Stimulated activated naive CD8-positive, alpha-beta T cell treated with anti-CD3 and anti-CD28 coated beads, Interleukin-15, amount 100 ng/mL, for 72 hours (primary cell): ENCODE measurements at regions not wholly inside any gene's neighbourhood (a gene's known extent, or its start where the extent isn't known, plus 50 kb on each side); places are given as distances from the start of the nearest gene placed in this dataset.

Experiments used
- ATAC-seq: fragments of 150-1000 bp; cut with Tn5 transposase; 2 replicates; pipeline ENCODE4 v1.10.0; 2021; ENCODE audit warnings: mild to moderate bottlenecking, moderate library complexity
- DNase-seq, 2 donors: peaks; one replicate each; pipeline ENCODE4 v3.0.0; 2021 to 2022
- H3K27ac Mint-ChIP-seq, 2 donors: one replicate each; pipeline ENCODE4 v1.8.0; 2022; ENCODE audit warnings: mild to moderate bottlenecking in 2 of 2, mixed read lengths in 2 of 2, moderate library complexity in 2 of 2
- H3K27me3 Mint-ChIP-seq: one replicate; pipeline ENCODE4 v1.8.0; 2022; ENCODE audit warnings: mixed read lengths
- H3K4me1 Mint-ChIP-seq: one replicate; pipeline ENCODE4 v1.8.0; 2022; ENCODE audit warnings: mild to moderate bottlenecking, mixed read lengths
- H3K4me3 Mint-ChIP-seq, 2 donors: one replicate each; pipeline ENCODE4 v1.8.0; 2022; ENCODE audit warnings: mild to moderate bottlenecking in 2 of 2, mixed read lengths in 2 of 2, moderate library complexity in 1 of 2
- H3K9me3 Mint-ChIP-seq, 2 donors: one replicate each; pipeline ENCODE4 v1.8.0; 2022; ENCODE audit warnings: mixed read lengths in 2 of 2

DNA sequence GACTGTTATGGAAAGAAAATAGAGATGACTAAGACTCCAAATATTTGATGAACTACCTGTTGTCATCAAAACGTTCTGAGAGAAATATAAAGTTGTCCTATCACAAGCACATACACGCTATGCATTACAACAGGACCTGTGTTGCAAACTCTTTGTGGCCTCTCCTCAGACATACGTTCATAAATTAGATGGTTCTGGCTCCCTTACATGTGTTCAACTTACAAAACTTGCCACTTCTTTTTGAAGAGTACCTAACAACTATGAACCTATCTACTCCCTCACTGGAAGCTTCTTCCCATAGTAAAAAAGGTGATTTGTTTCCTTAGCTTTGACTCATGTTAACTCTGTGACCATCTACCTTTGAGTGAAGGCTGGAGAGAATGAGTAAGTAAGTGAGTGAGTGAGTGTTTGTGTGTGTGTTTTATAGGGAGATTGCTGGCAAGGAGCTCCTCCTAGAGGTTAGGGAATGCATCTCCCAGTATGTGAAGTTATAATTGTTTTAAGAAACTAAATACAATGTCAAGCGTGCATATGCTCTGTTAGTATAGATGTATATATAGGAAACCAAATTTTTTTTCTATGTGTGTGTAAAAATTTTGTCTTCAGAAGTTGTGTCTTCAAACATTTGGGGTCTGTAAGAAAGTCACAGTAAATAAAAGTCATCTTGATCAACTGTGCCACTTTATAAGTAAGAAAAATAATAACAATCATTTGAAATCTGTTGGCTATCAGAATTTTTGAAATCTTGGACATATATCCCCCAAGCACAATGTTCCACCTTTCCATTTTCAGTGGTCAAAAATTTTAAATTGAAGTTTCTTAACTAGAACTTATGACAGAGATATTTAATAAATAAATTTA, 1211.1 kb upstream of the GJE1 start:
- ATAC-seq, result peak; percentile 81
- no peak overlapping the region for H3K27ac Mint-ChIP-seq
- H3K4me1 Mint-ChIP-seq, result no peaks in the 10 kb centered on the region
- H3K9me3 Mint-ChIP-seq, result no peaks in the 10 kb centered on the region
- no peak overlapping the region for H3K4me3 Mint-ChIP-seq
- H3K27me3 Mint-ChIP-seq, result peaks cover 6% of the 10 kb centered on the region
- no peak for DNase-seq

GRCh38 chr6:140917911-140918310, 1214.8 kb upstream of the GJE1 start:
- Mint-ChIP-seq H3K27me3 (peaks cover 6% of the 10 kb centered on the region), H3K27ac (no peak overlapping the region), H3K9me3 (no peaks in the 10 kb centered on the region)

GRCh38 chr6:140915551-140915950, 1217.2 kb upstream of the GJE1 start:
- no peak for ATAC-seq
- no peak overlapping the region for H3K27ac Mint-ChIP-seq

More at GRCh38 chr6:140917911-140918310, 1214.8 kb upstream of the GJE1 start:
- ATAC-seq, result no peak
- Mint-ChIP-seq H3K4me1 (no peaks in the 10 kb centered on the region), H3K4me3 (no peak overlapping the region)
- no peak for DNase-seq

DNA sequence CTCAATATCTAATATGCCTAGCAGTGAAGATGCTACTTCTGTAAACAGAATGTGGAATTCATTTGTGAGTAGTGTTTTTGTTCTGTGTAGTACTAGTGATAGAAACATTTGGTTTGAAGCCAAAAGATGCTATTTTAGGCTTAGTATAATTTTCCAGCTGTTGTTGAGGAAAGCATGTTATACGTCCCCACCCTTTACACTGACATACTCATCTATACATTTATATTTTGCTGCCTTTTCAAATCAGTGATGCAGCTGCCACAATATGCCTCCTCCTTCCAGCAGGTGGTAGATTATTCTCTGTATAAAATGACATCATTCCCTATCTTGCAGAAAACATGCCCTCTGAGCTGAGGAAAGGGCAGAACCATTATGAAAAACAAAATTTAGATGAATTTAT, 1217.6 kb upstream of the GJE1 start:
- no peak for DNase-seq
- H3K27ac Mint-ChIP-seq, result no peak overlapping the region

More at GRCh38 chr6:140915551-140915950, 1217.2 kb upstream of the GJE1 start:
- H3K27me3 Mint-ChIP-seq, result peaks cover 6% of the 10 kb centered on the region
- H3K4me1 Mint-ChIP-seq, result no peaks in the 10 kb centered on the region
- no peak for DNase-seq
- H3K9me3 Mint-ChIP-seq, result no peaks in the 10 kb centered on the region
- H3K4me3 Mint-ChIP-seq, result no peak overlapping the region

GRCh38 chr6:140912686-140913085, 1220.0 kb upstream of the GJE1 start:
- Mint-ChIP-seq H3K9me3 (no peaks in the 10 kb centered on the region), H3K27me3 (peaks cover 6% of the 10 kb centered on the region), H3K27ac (no peak overlapping the region), H3K4me3 (no peak overlapping the region), H3K4me1 (no peaks in the 10 kb centered on the region)
- ATAC-seq (no peak), DNase-seq (no peak)

More for the DNA sequence above, 1217.6 kb upstream of the GJE1 start:
- H3K27me3 Mint-ChIP-seq, result peaks cover 6% of the 10 kb centered on the region
- H3K4me1 Mint-ChIP-seq, result no peaks in the 10 kb centered on the region
- H3K9me3 Mint-ChIP-seq, result no peaks in the 10 kb centered on the region
- ATAC-seq, result no peak
- no peak overlapping the region for H3K4me3 Mint-ChIP-seq

DNA sequence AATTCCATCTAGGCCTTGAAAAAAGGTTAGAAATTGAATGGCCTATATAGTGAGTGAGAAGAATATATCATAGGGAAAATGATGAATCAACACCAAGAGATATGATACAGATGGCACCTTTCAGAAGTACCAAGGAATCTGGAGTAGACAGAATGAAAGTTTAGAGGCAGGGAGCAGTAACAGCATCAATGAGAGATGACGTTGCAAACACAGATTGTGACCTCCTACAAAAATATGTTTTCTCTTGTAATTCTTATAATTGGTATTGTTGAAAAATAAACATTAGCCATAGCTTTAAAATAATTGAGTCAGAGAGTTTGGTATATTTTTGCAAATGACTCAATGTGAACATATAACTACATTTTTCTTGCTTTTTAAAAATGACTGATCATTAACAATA, 1223.1 kb upstream of the GJE1 start:
- Mint-ChIP-seq H3K27me3 (no peaks in the 10 kb centered on the region), H3K4me1 (no peaks in the 10 kb centered on the region), H3K27ac (no peak overlapping the region), H3K9me3 (no peaks in the 10 kb centered on the region), H3K4me3 (no peak overlapping the region)
- no peak for DNase-seq
- no peak for ATAC-seq

GRCh38 chr6:140909156-140909555, 1223.6 kb upstream of the GJE1 start:
- no peak for DNase-seq
- no peak for ATAC-seq
- H3K4me1 Mint-ChIP-seq, result no peaks in the 10 kb centered on the region
- H3K27me3 Mint-ChIP-seq, result no peaks in the 10 kb centered on the region
- H3K27ac Mint-ChIP-seq, result no peak overlapping the region
- no peak overlapping the region for H3K4me3 Mint-ChIP-seq
- H3K9me3 Mint-ChIP-seq, result no peaks in the 10 kb centered on the region

DNA sequence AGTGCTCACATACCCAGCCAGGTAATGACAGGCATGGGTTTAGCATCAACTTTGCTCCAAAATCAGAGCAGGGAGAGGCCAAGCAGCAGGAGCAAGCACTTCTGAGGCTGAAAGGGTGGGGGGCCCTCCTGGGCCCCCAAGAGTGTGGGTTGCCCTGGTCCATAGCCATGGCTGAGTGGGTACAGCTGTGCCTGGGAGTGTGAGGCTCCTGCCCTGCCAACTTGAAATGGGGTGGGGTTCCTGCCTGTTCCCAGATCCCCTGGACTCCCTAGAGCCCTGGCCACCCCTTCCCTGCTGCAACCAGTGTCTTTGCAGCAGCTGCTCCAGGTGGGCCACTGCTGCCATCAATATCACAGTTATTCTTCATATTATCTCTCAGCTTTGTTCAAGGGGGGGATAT, 1224.2 kb upstream of the GJE1 start:
- DNase-seq (no peak), ATAC-seq (peak; percentile 26)
- H3K4me1 Mint-ChIP-seq, result no peaks in the 10 kb centered on the region
- H3K27ac Mint-ChIP-seq, result no peak overlapping the region
- no peak overlapping the region for H3K4me3 Mint-ChIP-seq
- no peaks in the 10 kb centered on the region for H3K9me3 Mint-ChIP-seq
- no peaks in the 10 kb centered on the region for H3K27me3 Mint-ChIP-seq

DNA sequence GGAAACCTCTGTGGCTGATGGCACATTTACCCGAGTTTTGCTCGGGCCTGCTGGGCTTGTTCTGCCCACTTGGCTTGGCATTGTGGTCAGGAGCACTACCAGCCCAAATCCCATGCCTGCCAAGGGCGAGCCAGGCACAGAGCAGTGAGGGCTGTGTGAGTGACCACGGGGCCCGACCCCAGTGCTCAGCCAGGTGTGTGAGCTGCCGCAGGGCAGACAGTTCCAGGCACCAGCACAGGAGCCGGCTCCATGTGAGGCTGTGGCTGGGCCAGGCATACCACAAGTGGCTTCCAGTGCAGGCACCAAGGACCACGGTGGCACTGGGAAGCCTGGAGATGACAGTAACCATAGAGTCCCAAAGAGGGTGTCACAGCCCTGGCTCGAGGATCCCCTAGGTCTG, 1225.5 kb upstream of the GJE1 start:
- no peak overlapping the region for H3K27ac Mint-ChIP-seq
- no peaks in the 10 kb centered on the region for H3K9me3 Mint-ChIP-seq
- no peaks in the 10 kb centered on the region for H3K4me1 Mint-ChIP-seq
- ATAC-seq (no peak), DNase-seq (no peak)
- H3K27me3 Mint-ChIP-seq, result no peaks in the 10 kb centered on the region
- no peak overlapping the region for H3K4me3 Mint-ChIP-seq

GRCh38 chr6:140905724-140906123, 1227.0 kb upstream of the GJE1 start:
- Mint-ChIP-seq H3K4me1 (no peaks in the 10 kb centered on the region), H3K27me3 (no peaks in the 10 kb centered on the region), H3K9me3 (peaks cover 5 to 8% of the 10 kb centered on the region in 2 donors), H3K27ac (peak overlapping the region in 1 of 2 donors; percentile 57), H3K4me3 (no peak overlapping the region)
- DNase-seq, result no peak
- ATAC-seq, result no peak

- DNase-seq (no peak), ATAC-seq (no peak)
- H3K4me1 Mint-ChIP-seq, result no peaks in the 10 kb centered on the region
- peaks cover 5 to 8% of the 10 kb centered on the region in 2 donors for H3K9me3 Mint-ChIP-seq
- no peak overlapping the region for H3K27ac Mint-ChIP-seq
- H3K27me3 Mint-ChIP-seq, result no peaks in the 10 kb centered on the region
- no peak overlapping the region for H3K4me3 Mint-ChIP-seq
Observed at GRCh38 chr6:140905050-140905449, 1227.7 kb upstream of the GJE1 start.

DNA sequence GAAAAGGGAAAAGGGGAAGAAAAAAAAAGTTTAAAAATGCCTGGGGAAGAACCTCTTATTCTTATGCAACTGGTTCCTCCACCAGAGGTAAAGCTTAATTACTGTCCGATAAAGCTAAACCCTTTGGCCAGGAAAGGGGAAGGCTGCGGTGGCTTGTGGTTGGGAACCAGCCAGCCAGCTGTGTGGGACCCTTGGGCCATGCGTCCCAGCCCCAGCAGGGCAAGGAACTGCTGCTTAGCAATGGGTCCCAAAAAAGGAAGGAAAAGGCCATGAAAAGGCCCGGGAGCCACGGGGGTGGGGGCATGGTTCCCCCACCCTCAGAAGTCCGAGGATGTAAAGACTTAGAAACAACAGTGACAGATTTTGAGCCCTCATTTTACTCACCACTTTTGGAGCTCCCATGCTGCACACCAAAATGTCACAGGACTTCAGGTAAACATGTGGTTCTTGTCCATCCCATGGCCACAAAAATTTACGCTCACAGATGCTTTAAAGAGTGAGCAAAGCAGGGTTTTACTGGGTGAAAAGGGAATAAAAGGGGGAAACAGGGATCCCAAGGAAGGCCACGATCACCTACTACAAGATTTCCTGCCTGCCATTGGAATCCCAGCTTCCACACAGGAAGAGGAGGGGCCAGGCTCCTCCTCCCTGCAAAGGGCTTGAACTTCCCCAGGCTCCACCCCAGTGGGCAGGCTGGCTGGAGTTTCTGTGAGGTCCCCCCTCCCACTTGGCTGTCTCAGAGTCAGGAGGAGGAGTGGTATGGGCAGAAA, 1234.7 kb upstream of the GJE1 start:
- Mint-ChIP-seq H3K27ac (no peak overlapping the region), H3K4me1 (no peaks in the 10 kb centered on the region), H3K4me3 (no peak overlapping the region), H3K27me3 (peaks cover 18% of the 10 kb centered on the region), H3K9me3 (peaks cover 11 to 15% of the 10 kb centered on the region in 2 donors)
- no peak for ATAC-seq
- DNase-seq, result no peak

DNA sequence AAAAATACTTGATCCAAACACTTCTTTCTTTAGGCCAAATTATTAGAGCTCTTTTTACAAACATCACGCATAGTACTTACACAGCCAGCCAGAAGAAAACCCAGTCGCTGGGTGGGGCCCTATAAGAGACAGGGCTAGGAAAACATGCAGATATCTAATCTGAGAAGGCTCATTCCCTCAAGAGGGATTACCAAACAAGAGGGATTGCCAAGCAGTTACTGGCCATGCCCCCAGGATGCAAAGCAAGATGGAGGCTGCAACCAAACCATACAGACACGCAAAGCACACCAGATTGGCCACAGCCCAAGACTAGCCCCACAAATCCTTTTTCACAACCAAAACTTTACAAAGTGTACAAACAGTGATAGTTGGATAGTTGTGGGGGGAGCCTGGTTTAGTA, 1235.4 kb upstream of the GJE1 start:
- H3K9me3 Mint-ChIP-seq, result peaks cover 11 to 15% of the 10 kb centered on the region in 2 donors
- no peaks in the 10 kb centered on the region for H3K4me1 Mint-ChIP-seq
- DNase-seq, result no peak
- ATAC-seq, result no peak
- no peak overlapping the region for H3K4me3 Mint-ChIP-seq
- peaks cover 20% of the 10 kb centered on the region for H3K27me3 Mint-ChIP-seq
- H3K27ac Mint-ChIP-seq, result no peak overlapping the region

- DNase-seq, result no peak
- Mint-ChIP-seq H3K4me3 (no peak overlapping the region), H3K4me1 (no peaks in the 10 kb centered on the region), H3K9me3 (peaks cover 6 to 7% of the 10 kb centered on the region in 2 donors), H3K27ac (no peak overlapping the region), H3K27me3 (peaks cover 20% of the 10 kb centered on the region)
- ATAC-seq, result no peak
Observed at GRCh38 chr6:140893432-140893831, 1239.3 kb upstream of the GJE1 start.

DNA sequence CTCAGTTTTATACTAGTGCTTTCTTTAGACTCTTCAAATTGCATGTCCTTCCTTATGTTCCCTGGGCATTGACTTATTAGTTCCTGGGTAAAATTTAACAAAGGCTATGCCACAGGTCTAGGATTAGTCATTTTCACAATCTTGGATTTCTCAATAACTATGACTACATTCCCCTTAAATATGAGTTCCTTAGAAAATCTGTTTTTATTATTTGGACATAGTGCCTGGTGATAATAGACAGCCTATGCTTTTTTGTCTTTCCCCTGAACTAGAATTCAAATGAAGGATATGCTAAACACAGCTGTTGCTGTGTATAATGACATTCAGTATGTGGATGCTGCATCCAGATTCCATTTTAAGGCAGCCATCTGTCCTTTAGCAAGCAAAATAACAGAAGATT, 1252.8 kb upstream of the GJE1 start:
- Mint-ChIP-seq H3K9me3 (peaks cover 0 to under 1% of the 10 kb centered on the region in 2 donors), H3K4me1 (no peaks in the 10 kb centered on the region), H3K27me3 (no peaks in the 10 kb centered on the region), H3K4me3 (no peak overlapping the region), H3K27ac (no peak overlapping the region)
- DNase-seq (no peak), ATAC-seq (no peak)

GRCh38 chr6:140874066-140874465, 1258.7 kb upstream of the GJE1 start:
- DNase-seq, result no peak
- no peak overlapping the region for H3K27ac Mint-ChIP-seq
- peaks cover 0 to under 1% of the 10 kb centered on the region in 2 donors for H3K9me3 Mint-ChIP-seq
- H3K4me3 Mint-ChIP-seq, result no peak overlapping the region
- H3K4me1 Mint-ChIP-seq, result no peaks in the 10 kb centered on the region
- ATAC-seq, result no peak
- H3K27me3 Mint-ChIP-seq, result no peaks in the 10 kb centered on the region
